GM23338 (cell line): ENCODE measurements at regions not wholly inside any gene's neighbourhood (a gene's known extent, or its start where the extent isn't known, plus 50 kb on each side); places are given as distances from the start of the nearest gene placed in this dataset.

Source experiments
- ATAC-seq: fragments of 200-7000 bp; cut with Tn5 transposase; 3 replicates; pipeline ENCODE4 v1.9.1; 2020
- DNase-seq: peaks from one replicate; pipeline ENCODE4 v3.0.0-alpha.2; 2015; ENCODE audit warnings: low spot score
- H2AFZ ChIP-seq: fragments of 200-600 bp; sonication (generic); 2 replicates; pipeline ENCODE4 v1.8.0; 2016; ENCODE audit warnings: antibody characterized with exemption, mild to moderate bottlenecking, moderate library complexity
- H3F3A ChIP-seq: fragments of 200-600 bp; sonication (generic); replicated peaks from 2 replicates; pipeline ENCODE4 v1.8.0; 2017; ENCODE audit warnings: antibody characterized with exemption, mixed run types, low read depth
- H3K27ac ChIP-seq: fragments of 200-600 bp; sonication (generic); 2 replicates; pipeline ENCODE4 v1.6.1; 2016; ENCODE audit warnings: low read depth
- H3K27me3 ChIP-seq: fragments of 200-600 bp; sonication (generic); 2 replicates; pipeline ENCODE4 v1.8.0; 2016; ENCODE audit warnings: mild to moderate bottlenecking, mixed run types, moderate library complexity; ENCODE audit not compliant: insufficient read depth
- H3K36me3 ChIP-seq: fragments of 200-600 bp; sonication (generic); 2 replicates; pipeline ENCODE4 v1.8.0; 2016; ENCODE audit warnings: mild to moderate bottlenecking; ENCODE audit not compliant: insufficient read depth
- H3K4me1 ChIP-seq: fragments of 200-600 bp; sonication (generic); 2 replicates; pipeline ENCODE4 v1.8.0; 2016; ENCODE audit warnings: mild to moderate bottlenecking, moderate library complexity; ENCODE audit not compliant: insufficient read depth
- H3K4me2 ChIP-seq: fragments of 200-600 bp; sonication (generic); 2 replicates; pipeline ENCODE4 v1.7.1; 2017; ENCODE audit warnings: mixed run types
- H3K4me3 ChIP-seq: fragments of 200-600 bp; sonication (generic); 2 replicates; pipeline ENCODE4 v1.6.1; 2016; ENCODE audit warnings: mixed run types
- H3K79me2 ChIP-seq: fragments of 200-600 bp; sonication (generic); replicated peaks from 2 replicates; pipeline ENCODE4 v1.8.0; 2017; ENCODE audit warnings: mild to moderate bottlenecking; ENCODE audit not compliant: insufficient read depth
- H3K9me2 ChIP-seq: fragments of 200-600 bp; sonication (generic); 2 replicates; pipeline ENCODE4 v1.8.0; 2017; ENCODE audit not compliant: insufficient read depth
- H4K20me1 ChIP-seq: fragments of 200-600 bp; sonication (generic); replicated peaks from 2 replicates; pipeline ENCODE4 v1.8.0; 2017; ENCODE audit warnings: mild to moderate bottlenecking; ENCODE audit not compliant: insufficient read depth
- H3K27ac Mint-ChIP-seq: 2 replicates; pipeline ENCODE4 v1.8.0; 2020; ENCODE audit warnings: inconsistent platforms, mild to moderate bottlenecking, moderate library complexity, mixed read lengths
- H3K27me3 Mint-ChIP-seq: 3 replicates; pipeline ENCODE4 v1.8.0; 2022; ENCODE audit warnings: low read depth, mild to moderate bottlenecking, moderate library complexity, mixed read lengths, inconsistent platforms; ENCODE audit not compliant: insufficient read depth, poor library complexity
- H3K36me3 Mint-ChIP-seq: 3 replicates; pipeline ENCODE4 v1.8.0; 2021; ENCODE audit warnings: low read depth, mild to moderate bottlenecking, inconsistent platforms, moderate library complexity, mixed read lengths
- H3K4me1 Mint-ChIP-seq: 3 replicates; pipeline ENCODE4 v1.8.0; 2020; ENCODE audit warnings: mild to moderate bottlenecking, inconsistent platforms, mixed read lengths
- H3K4me3 Mint-ChIP-seq: 3 replicates; pipeline ENCODE4 v1.8.0; 2021; ENCODE audit warnings: moderate library complexity, mild to moderate bottlenecking, inconsistent platforms, mixed read lengths
- H3K9me3 Mint-ChIP-seq: 3 replicates; pipeline ENCODE4 v1.8.0; 2020; ENCODE audit warnings: moderate library complexity, mild to moderate bottlenecking, inconsistent platforms, mixed read lengths
- CREB1 ChIP-seq: fragments of 250-450 bp; sonication (Bioruptor Pico); IDR thresholded peaks from 2 replicates; pipeline ENCODE4 v1.5.0; 2020; ENCODE audit warnings: low read depth, mild to moderate bottlenecking, moderate library complexity
- CTCF ChIP-seq, 2 experiments: fragments of 200-600 bp in 1 of 2; sonication (generic) in 1 of 2; conservative IDR thresholded peaks; 2 replicates each; pipeline versions ENCODE4 v1.5.1 to v1.6.1; 2016 to 2017; ENCODE audit warnings: antibody characterized with exemption in 2 of 2, low read depth in 2 of 2, mild to moderate bottlenecking in 2 of 2, moderate library complexity in 1 of 2
- ETS1 ChIP-seq: IDR thresholded peaks from 2 replicates; pipeline ENCODE4 v1.6.1; 2016; ENCODE audit warnings: antibody characterized with exemption
- EZH2 ChIP-seq: fragments of 200-600 bp; sonication (generic); IDR thresholded peaks from one replicate; pipeline ENCODE4 v1.8.0; 2017; ENCODE audit warnings: antibody characterized with exemption, mild to moderate bottlenecking, low read depth; ENCODE audit not compliant: unreplicated experiment
- EZH2phosphoT487 ChIP-seq: fragments of 200-600 bp; sonication (generic); IDR thresholded peaks from one replicate; pipeline ENCODE4 v1.8.1; 2018; ENCODE audit warnings: antibody characterized with exemption; ENCODE audit not compliant: unreplicated experiment
- JUNB ChIP-seq: IDR thresholded peaks from one replicate; pipeline ENCODE4 v1.6.1; 2016; ENCODE audit warnings: antibody characterized with exemption; ENCODE audit not compliant: unreplicated experiment
- NANOG ChIP-seq: IDR thresholded peaks from 2 replicates; pipeline ENCODE4 v1.6.1; 2016; ENCODE audit warnings: antibody characterized with exemption, borderline replicate concordance
- POLR2AphosphoS5 ChIP-seq: IDR thresholded peaks from 2 replicates; pipeline ENCODE4 v1.6.1; 2016; ENCODE audit warnings: antibody characterized with exemption, low read depth
- REST ChIP-seq: IDR thresholded peaks from one replicate; pipeline ENCODE4 v1.6.1; 2018; ENCODE audit warnings: antibody characterized with exemption; ENCODE audit not compliant: unreplicated experiment
- STAT1 ChIP-seq: IDR thresholded peaks from one replicate; pipeline ENCODE4 v1.6.1; 2016; ENCODE audit warnings: antibody characterized with exemption; ENCODE audit not compliant: unreplicated experiment
- ZNF114 ChIP-seq: fragments of 250-450 bp; sonication (Bioruptor Pico); IDR thresholded peaks from 2 replicates; pipeline ENCODE4 v1.5.0; 2020; ENCODE audit warnings: mild to moderate bottlenecking, moderate library complexity
- ZNF331 ChIP-seq: fragments of 250-450 bp; sonication (Bioruptor Pico); IDR thresholded peaks from 2 replicates; pipeline ENCODE4 v1.5.0; 2020; ENCODE audit warnings: low read depth, mild to moderate bottlenecking, moderate library complexity
- ZNF462 ChIP-seq: fragments of 250-450 bp; sonication (Bioruptor Pico); IDR thresholded peaks from 2 replicates; pipeline ENCODE4 v1.5.0; 2020; ENCODE audit warnings: mild to moderate bottlenecking, moderate library complexity

GRCh38 chr3:14324224-14324944, 78.0 kb upstream of the SLC6A6 start:
- H3K4me2 ChIP-seq = no peak overlapping the region
- peaks cover 12% of the 10 kb centered on the region for H3K27me3 Mint-ChIP-seq
- no peak for ATAC-seq

More at GRCh38 chr3:14324224-14324944, 78.0 kb upstream of the SLC6A6 start:
- no peak for DNase-seq
- Mint-ChIP-seq H3K36me3 (peaks cover 4% of the 10 kb centered on the region; the same call in 2 of the 3 replicates), H3K4me3 (no peak overlapping the region), H3K9me3 (peaks cover 4% of the 10 kb centered on the region; the same call in 1 of the 3 replicates), H3K4me1 (peaks cover 7% of the 10 kb centered on the region; the same call in 2 of the 3 replicates), H3K27ac (no peak overlapping the region)
- no peaks in the 10 kb centered on the region for H3K79me2 ChIP-seq
- H3K4me1 ChIP-seq = no peaks in the 10 kb centered on the region
- no peaks in the 10 kb centered on the region for H3K27me3 ChIP-seq
- H3F3A ChIP-seq = no peaks in the 10 kb centered on the region
- no peak overlapping the region for H3K27ac ChIP-seq
- peak overlapping the region; percentile 69; the same call in 1 of the 2 replicates for H2AFZ ChIP-seq
- H3K36me3 ChIP-seq = no peaks in the 10 kb centered on the region
- H3K9me2 ChIP-seq = no peaks in the 10 kb centered on the region
- no peak overlapping the region for H3K4me3 ChIP-seq
- TF ChIP-seq STAT1 (no peak), POLR2AphosphoS5 (no peak), ZNF462 (CRISPR knock-in tag) (no peak), EZH2phosphoT487 (no peak), ZNF331 (no peak), REST (no peak), NANOG (no peak), ETS1 (no peak), CTCF (conservative IDR thresholded peaks at IDR 0.05; ENCODE audit: low read depth in 2 of 2) (no peak), JUNB (no peak), ZNF114 (CRISPR knock-in tag) (no peak), CREB1 (no peak), EZH2 (no peak)
- H4K20me1 ChIP-seq = no peaks in the 10 kb centered on the region
